OCI-LY7 (cell line): ENCODE measurements at regions not wholly inside any gene's neighbourhood (a gene's known extent, or its start where the extent isn't known, plus 50 kb on each side); places are given as distances from the start of the nearest gene placed in this dataset.
"Not testable (repeated sequence)": the region's sequence is repeated elsewhere in the genome, so short reads cannot be mapped to it uniquely, and the experiment has no call there.

Source experiments
- BruUV-seq: library from RNA; stranded (reverse); fragments of 400-500 nt; replicated peaks from 2 replicates; lab custom pipeline; 2021; lab: Mats Ljungman, UMichigan
- CTCF ChIA-PET: fragments of 300-600 bp; sonication (Branson Sonifier 250); formaldehyde crosslinking; loops from one replicate; lab custom pipeline; 2022; ENCODE audit warnings: antibody characterized with exemption; ENCODE audit not compliant: unreplicated experiment; lab: Charles Lee
- POLR2A ChIA-PET: fragments of 300-600 bp; sonication (Branson Sonifier 250); formaldehyde crosslinking; loops from one replicate; lab custom pipeline; 2022; ENCODE audit warnings: antibody characterized with exemption; lab: Charles Lee
- DNase-seq: peaks from one replicate; pipeline ENCODE4 v3.0.0-alpha.2; 2015; ENCODE audit warnings: low spot score
- H2AFZ ChIP-seq: fragments of 200-600 bp; sonication (generic), shearing (Covaris generic); 2 replicates; pipeline ENCODE4 v1.6.1; 2014; ENCODE audit warnings: mild to moderate bottlenecking, antibody characterized with exemption, low read length, moderate library complexity
- H3K27ac ChIP-seq: fragments of 200-600 bp; sonication (generic); 2 replicates; pipeline ENCODE4 v1.5.1; 2014; ENCODE audit warnings: mixed run types, low read depth, mild to moderate bottlenecking, moderate library complexity, low read length, inconsistent platforms; ENCODE audit not compliant: poor library complexity, severe bottlenecking
- H3K36me3 ChIP-seq: fragments of 200-600 bp; sonication (generic); 2 replicates; pipeline ENCODE4 v1.6.1; 2014; ENCODE audit warnings: mild to moderate bottlenecking, antibody characterized with exemption, low read length, moderate library complexity, mixed read lengths; ENCODE audit not compliant: insufficient read depth
- H3K4me1 ChIP-seq: fragments of 200-600 bp; sonication (generic); 2 replicates; pipeline ENCODE4 v1.5.1; 2014; ENCODE audit warnings: mild to moderate bottlenecking, low read length; ENCODE audit not compliant: insufficient read depth, poor library complexity, severe bottlenecking
- H3K4me2 ChIP-seq: fragments of 200-600 bp; sonication (generic); 2 replicates; pipeline ENCODE4 v1.6.1; 2014; ENCODE audit warnings: mild to moderate bottlenecking, low read length
- H3K4me3 ChIP-seq: fragments of 200-600 bp; sonication (generic); 2 replicates; pipeline ENCODE4 v1.5.1; 2014; ENCODE audit warnings: mild to moderate bottlenecking, low read depth, low read length; ENCODE audit not compliant: poor library complexity, severe bottlenecking
- H3K79me2 ChIP-seq: fragments of 200-600 bp; sonication (generic); 2 replicates; pipeline ENCODE4 v1.6.1; 2016; ENCODE audit warnings: low read depth, mild to moderate bottlenecking, low read length, moderate library complexity, mixed read lengths; ENCODE audit not compliant: insufficient read depth
- H3K9me2 ChIP-seq: fragments of 200-600 bp; sonication (generic); 2 replicates; pipeline ENCODE4 v1.6.1; 2016; ENCODE audit warnings: mild to moderate bottlenecking, low read length, mixed read lengths; ENCODE audit not compliant: insufficient read depth
- H3K9me3 ChIP-seq: fragments of 200-600 bp; sonication (generic); 2 replicates; pipeline ENCODE4 v1.6.1; 2014; ENCODE audit warnings: mild to moderate bottlenecking, mixed run types, low read length, mixed read lengths
- H4K20me1 ChIP-seq: fragments of 200-600 bp; sonication (generic); 2 replicates; pipeline ENCODE4 v1.6.1; 2014; ENCODE audit warnings: mild to moderate bottlenecking, antibody characterized with exemption, low read length, moderate library complexity, mixed read lengths; ENCODE audit not compliant: insufficient read depth
- EZH2phosphoT487 ChIP-seq: fragments of 200-600 bp; sonication (generic); IDR thresholded peaks from 2 replicates; pipeline ENCODE4 v1.6.1; 2018; ENCODE audit warnings: low read depth, borderline replicate concordance, mild to moderate bottlenecking, mixed run types, antibody characterized with exemption, low read length, moderate library complexity, mixed read lengths
- intact Hi-C: fragments of 100-400 bp; cut with micrococcal nuclease; formaldehyde crosslinking; loops from one replicate; pipeline ENCODE4 v1.10.0; 2022; ENCODE audit not compliant: unreplicated experiment
- TF ChIP-seq, protein P1 (sequence below): fragments of 200-600 bp; sonication (generic); conservative IDR thresholded peaks from 2 replicates; pipeline ENCODE4 v1.5.1; 2014; ENCODE audit warnings: mild to moderate bottlenecking, antibody characterized with exemption, low read length, moderate library complexity, mixed read lengths

DNA sequence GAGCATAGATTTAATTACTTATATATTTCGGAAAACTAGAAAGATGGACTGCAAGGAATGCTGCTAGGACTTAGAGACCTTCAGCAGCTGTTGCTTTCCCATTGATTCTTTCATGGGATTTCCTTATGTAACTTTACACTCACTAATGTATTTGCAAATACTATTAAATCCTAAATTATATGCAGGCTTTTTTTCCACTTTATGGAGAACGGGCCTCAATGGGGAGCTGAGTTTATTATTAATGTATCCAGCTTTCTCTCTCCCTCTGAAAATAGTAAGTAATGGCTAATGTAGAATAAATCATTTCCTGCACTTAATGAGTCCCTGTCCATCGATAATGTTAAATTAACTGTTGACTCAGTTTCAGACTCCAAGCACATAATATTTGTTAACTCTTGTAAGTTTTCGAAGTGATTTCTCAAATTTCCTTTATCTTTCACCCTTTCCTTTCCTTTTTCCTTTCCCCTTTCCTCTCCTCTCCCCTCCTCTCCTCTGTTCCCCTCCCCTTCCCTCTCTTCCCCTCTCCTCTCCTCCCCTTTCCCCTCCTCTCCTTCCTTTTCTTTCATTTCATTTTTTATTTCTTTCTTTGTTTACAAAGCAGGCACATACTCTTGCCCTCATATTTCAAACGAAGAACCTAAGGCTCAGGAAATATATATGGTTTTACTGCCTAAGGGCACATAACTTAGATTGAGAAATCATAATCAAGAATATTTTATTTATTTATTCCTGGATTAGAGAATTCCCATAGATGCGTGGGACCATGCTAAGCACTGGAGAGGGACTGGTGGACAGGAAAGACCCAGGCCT is 503.6 kb downstream of the MMUT start:
- ChIA-PET POLR2A (interaction anchor here (0.5 kb wide), 1 partner anchor 83 kb away, joined by 3 read pairs; no protein-coding TSS in a partner anchor), CTCF (no interaction called here)
- H3K4me3 ChIP-seq = no peak overlapping the region

DNA sequence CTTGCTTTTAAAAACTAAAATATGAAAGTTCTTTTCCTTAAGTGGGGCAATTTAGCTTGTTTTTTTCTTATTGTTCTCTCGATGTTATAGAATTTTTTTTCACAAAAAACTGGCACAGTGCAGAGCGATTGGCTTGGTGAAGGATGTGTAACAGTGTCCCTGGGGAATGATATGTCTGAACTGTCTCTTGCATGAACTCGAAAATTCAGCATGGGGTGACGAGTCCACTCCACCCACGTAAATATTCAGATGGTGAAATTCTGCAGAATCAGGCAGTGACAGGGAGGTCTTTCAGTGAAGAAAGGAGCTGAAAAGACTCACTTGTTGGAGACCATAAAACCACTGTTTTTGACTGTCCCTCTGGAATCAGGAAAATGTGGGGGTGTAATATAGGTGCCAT is 505.3 kb downstream of the MMUT start:
- Histone ChIP-seq H3K4me3 (no peak overlapping the region), H3K9me2 (no peaks in the 10 kb centered on the region), H3K4me1 (no peaks in the 10 kb centered on the region), H4K20me1 (no peaks in the 10 kb centered on the region), H3K9me3 (no peaks in the 10 kb centered on the region), H3K36me3 (no peaks in the 10 kb centered on the region), H2AFZ (no peak overlapping the region), H3K27ac (no peak overlapping the region), H3K79me2 (no peaks in the 10 kb centered on the region), H3K4me2 (no peak overlapping the region)
- no peak for DNase-seq
- BruUV-seq = no TSS peak
- ChIA-PET POLR2A (interaction anchor here (0.5 to 0.7 kb wide), 2 partner anchors 21 to 225 kb away, joined by 3 to 4 read pairs; no protein-coding TSS in a partner anchor), CTCF (no interaction called here)
- TF ChIP-seq, protein P1, sequence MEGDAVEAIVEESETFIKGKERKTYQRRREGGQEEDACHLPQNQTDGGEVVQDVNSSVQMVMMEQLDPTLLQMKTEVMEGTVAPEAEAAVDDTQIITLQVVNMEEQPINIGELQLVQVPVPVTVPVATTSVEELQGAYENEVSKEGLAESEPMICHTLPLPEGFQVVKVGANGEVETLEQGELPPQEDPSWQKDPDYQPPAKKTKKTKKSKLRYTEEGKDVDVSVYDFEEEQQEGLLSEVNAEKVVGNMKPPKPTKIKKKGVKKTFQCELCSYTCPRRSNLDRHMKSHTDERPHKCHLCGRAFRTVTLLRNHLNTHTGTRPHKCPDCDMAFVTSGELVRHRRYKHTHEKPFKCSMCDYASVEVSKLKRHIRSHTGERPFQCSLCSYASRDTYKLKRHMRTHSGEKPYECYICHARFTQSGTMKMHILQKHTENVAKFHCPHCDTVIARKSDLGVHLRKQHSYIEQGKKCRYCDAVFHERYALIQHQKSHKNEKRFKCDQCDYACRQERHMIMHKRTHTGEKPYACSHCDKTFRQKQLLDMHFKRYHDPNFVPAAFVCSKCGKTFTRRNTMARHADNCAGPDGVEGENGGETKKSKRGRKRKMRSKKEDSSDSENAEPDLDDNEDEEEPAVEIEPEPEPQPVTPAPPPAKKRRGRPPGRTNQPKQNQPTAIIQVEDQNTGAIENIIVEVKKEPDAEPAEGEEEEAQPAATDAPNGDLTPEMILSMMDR = no peak
- TF ChIP-seq EZH2phosphoT487 = no peak
- intact Hi-C loops = no loop called here

More for the DNA sequence above, 503.6 kb downstream of the MMUT start:
- Histone ChIP-seq H3K4me2 (no peak overlapping the region), H2AFZ (no peak overlapping the region), H4K20me1 (no peaks in the 10 kb centered on the region), H3K4me1 (no peaks in the 10 kb centered on the region), H3K9me2 (no peaks in the 10 kb centered on the region), H3K36me3 (no peaks in the 10 kb centered on the region), H3K79me2 (no peaks in the 10 kb centered on the region), H3K9me3 (no peaks in the 10 kb centered on the region), H3K27ac (no peak overlapping the region)
- no peak for DNase-seq
- BruUV-seq = no TSS peak
- TF ChIP-seq, protein P1 = no peak
- intact Hi-C loops = no loop called here

DNA sequence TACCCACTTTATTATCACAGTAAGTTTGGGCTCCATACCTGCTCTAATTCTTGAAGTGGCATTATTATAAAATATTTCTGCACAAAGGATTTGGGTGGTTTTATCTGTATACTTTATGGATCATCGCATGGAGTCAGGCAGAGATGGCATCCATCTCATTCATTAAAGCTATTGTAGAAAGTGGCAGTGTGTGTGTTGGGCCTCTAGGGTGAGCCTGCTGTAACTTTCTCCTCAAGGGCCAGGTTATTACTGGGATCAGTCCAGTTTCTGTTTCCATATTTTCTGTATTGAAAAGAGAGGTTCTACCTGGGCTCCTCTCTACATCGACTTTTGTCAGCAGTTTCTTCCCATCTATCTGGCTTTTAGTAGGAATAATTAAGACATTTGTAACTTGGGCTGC is 511.1 kb downstream of the MMUT start:
- no TSS peak for BruUV-seq
- TF ChIP-seq, protein P1 = no peak
- no peak for TF ChIP-seq EZH2phosphoT487
- no peaks in the 10 kb centered on the region for H3K79me2 ChIP-seq
- H3K4me1 ChIP-seq = no peaks in the 10 kb centered on the region
- H3K4me2 ChIP-seq = no peak overlapping the region
- CTCF ChIA-PET = no interaction called here
- H3K9me2 ChIP-seq = no peaks in the 10 kb centered on the region
- H3K27ac ChIP-seq = no peak overlapping the region
- H4K20me1 ChIP-seq = no peaks in the 10 kb centered on the region
- POLR2A ChIA-PET = no interaction called here
- intact Hi-C loops = no loop called here
- H3K4me3 ChIP-seq = no peak overlapping the region
- H2AFZ ChIP-seq = no peak overlapping the region
- no peaks in the 10 kb centered on the region for H3K36me3 ChIP-seq
- H3K9me3 ChIP-seq = no peaks in the 10 kb centered on the region
- DNase-seq = no peak

DNA sequence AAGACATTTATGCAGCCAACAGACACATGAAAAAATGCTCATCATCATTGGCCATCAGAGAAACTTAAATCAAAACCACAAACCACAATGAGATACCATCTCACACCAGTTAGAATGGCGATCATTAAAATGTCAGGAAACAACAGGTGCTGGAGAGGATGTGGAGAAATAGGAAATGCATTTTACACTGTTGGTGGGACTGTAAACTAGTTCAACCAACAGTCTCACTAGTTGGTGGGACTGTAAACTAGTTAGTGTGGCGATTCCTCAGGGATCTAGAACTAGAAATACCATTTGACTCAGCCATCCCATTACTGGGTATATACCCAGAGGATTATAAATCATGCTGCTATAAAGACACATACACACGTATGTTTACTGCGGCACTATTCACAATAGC is 518.8 kb downstream of the MMUT start:
- H3K9me2 ChIP-seq, BruUV-seq, H3K4me3 ChIP-seq, H2AFZ ChIP-seq, H3K27ac ChIP-seq, H3K9me3 ChIP-seq, H3K79me2 ChIP-seq, H3K4me1 ChIP-seq, H3K4me2 ChIP-seq, POLR2A ChIA-PET, H3K36me3 ChIP-seq, CTCF ChIA-PET, H4K20me1 ChIP-seq, intact Hi-C loops: not testable (repeated sequence)
- peak; percentile 5 for DNase-seq
